Erythroblast (primary cell): ENCODE measurements at regions not wholly inside any gene's neighbourhood (a gene's known extent, or its start where the extent isn't known, plus 50 kb on each side); places are given as distances from the start of the nearest gene placed in this dataset.

ENCODE experiments used
- GATA1 ChIP-seq: IDR thresholded peaks from 2 replicates; pipeline ENCODE4 v1.6.1; 2011; ENCODE audit warnings: low read depth, mild to moderate bottlenecking, control low read depth, low read length, moderate library complexity
- POLR2A ChIP-seq: IDR thresholded peaks from 2 replicates; pipeline ENCODE4 v1.6.1; 2011; ENCODE audit warnings: mild to moderate bottlenecking, low read length

DNA sequence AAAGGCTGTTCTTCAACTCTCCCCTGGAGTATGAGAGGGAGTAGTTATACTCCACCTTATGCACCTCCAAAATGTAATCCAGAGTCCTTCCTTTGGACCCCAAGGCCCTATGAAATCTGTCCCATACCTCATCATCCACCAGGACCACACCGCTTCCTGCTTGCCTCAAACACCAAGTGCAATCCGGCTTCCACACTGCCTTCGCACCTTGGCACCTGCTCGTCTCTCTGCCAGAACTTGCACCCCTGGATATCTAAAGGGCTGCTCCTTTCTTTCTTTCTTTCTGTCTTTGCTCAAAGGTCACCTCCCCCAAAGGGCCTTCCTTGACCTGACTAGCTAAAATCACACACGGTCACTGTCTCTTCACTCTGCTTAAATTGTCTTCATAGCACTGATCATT lies 63.9 kb upstream of the SHB start:
- TF ChIP-seq POLR2A (no peak), GATA1 (no peak)
